ENCODE measurements at regions not wholly inside any gene's neighbourhood (a gene's known extent, or its start where the extent isn't known, plus 50 kb on each side); places are given as distances from the start of the nearest gene placed in this dataset.

DNA sequence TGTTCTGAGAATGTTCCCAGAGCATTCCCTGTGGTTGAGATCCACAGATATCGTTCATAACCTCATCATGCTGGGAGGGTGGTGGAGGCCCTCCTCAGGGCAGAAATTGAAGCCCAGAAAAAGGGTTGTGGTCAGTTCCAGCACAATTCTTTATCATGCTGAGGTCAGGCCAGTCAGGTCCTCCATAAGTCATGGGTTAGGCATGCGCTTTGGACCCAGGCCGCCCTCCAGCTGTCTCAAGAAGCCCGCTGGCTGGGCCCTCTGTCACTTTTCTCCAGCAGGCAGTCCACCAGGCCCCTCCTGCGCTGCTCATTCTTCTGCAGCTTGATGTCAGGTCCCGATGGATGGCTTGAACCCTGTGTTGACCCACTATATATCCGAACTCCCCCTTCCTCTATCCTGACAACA, 151.1 kb upstream of the NT5C1B start:
- no peak overlapping the region for H3K4me3 ChIP-seq (replicated peaks; ENCODE audit: low read depth, low read length)
- TF ChIP-seq, protein P1, sequence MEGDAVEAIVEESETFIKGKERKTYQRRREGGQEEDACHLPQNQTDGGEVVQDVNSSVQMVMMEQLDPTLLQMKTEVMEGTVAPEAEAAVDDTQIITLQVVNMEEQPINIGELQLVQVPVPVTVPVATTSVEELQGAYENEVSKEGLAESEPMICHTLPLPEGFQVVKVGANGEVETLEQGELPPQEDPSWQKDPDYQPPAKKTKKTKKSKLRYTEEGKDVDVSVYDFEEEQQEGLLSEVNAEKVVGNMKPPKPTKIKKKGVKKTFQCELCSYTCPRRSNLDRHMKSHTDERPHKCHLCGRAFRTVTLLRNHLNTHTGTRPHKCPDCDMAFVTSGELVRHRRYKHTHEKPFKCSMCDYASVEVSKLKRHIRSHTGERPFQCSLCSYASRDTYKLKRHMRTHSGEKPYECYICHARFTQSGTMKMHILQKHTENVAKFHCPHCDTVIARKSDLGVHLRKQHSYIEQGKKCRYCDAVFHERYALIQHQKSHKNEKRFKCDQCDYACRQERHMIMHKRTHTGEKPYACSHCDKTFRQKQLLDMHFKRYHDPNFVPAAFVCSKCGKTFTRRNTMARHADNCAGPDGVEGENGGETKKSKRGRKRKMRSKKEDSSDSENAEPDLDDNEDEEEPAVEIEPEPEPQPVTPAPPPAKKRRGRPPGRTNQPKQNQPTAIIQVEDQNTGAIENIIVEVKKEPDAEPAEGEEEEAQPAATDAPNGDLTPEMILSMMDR (IDR thresholded peaks at IDR 0.05; ENCODE audit: low read length, missing control alignments): no peak
- peak; percentile 63 for DNase-seq (ENCODE audit: low read depth)

DNA sequence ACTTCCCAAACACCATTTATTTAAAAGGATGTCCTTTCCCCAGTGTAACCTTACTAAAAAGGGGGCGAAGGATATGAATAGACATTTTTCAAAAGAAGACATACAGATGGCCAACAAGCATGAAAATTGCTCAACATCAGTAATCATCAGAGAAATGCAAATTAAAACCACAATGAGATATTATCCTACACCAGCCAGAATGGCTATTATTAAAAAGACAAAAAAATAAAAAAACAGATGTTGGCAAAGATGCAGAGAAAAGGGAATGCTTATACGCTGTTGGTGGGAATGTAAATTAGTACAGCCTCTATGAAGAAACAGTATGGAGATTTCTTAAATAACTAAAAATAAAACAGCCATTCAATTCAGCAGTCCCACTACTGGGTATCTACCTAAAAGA, 142.3 kb upstream of the NT5C1B start:
- no peak overlapping the region for H3K4me3 ChIP-seq (replicated peaks; ENCODE audit: low read depth, low read length)
- no peak for DNase-seq (ENCODE audit: low read depth)
- TF ChIP-seq, protein P1 (IDR thresholded peaks at IDR 0.05; ENCODE audit: low read length, missing control alignments): no peak

DNA sequence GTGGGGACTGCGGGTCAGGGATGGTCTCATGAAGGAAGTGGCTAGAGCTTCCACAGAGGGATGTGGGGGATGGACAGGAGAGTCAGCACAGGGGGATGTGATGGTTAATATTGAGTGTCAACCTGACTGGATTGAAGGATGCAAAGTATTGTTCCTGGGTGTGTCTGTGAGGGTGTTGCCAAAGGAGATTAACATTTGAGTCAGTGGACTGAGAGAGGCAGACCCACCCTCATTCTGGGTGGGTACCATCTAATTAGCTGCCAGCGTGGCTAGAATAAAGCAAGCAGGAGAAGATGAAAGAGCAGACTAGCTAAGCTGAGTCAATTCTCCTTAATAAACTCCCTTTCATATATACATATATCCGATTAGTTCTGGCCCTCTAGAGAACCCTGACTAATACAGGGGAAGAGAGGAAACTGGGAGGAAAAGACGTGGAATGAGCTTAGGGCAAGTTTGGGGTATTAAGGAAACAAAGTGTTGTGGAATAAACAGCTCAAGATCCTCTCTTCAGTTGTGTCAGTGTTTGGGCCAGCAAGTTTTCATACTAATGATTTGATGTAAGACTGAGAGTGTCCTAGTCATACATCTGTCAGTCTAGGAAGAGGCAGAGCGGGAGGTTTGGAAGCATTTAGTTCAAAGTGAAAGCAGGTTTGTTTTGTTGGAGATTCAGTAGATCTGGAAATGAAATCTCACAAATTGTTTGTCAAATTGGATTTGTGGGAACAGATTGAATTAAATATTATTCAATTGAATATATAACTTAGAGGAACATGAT, 135.2 kb upstream of the NT5C1B start:
- TF ChIP-seq, protein P1 (IDR thresholded peaks at IDR 0.05; ENCODE audit: low read length, missing control alignments): no peak
- no peak overlapping the region for H3K4me3 ChIP-seq (replicated peaks; ENCODE audit: low read depth, low read length)
- no peak for DNase-seq (ENCODE audit: low read depth)

DNA sequence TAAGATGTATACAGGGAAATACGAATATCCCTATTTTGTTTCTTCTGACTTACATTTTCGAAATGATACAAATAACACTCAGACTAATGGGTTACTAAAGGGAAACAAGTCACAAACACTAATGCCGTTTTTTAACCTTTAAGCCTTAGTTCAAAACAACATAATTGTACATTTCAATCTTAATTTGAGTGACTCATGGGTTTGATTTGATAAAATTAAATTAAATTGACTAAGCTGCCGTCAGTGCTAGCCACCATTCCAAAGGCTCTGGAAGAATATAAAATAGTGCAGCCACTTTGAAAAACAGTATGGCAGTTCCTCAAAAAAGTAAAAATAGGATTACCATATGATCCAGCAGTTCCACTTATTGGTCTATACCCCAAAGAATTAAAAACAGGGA, 133.8 kb upstream of the NT5C1B start:
- TF ChIP-seq, protein P1 (IDR thresholded peaks at IDR 0.05; ENCODE audit: low read length, missing control alignments): no peak
- H3K4me3 ChIP-seq (replicated peaks; ENCODE audit: low read depth, low read length): no peak overlapping the region
- no peak for DNase-seq (ENCODE audit: low read depth)

DNA sequence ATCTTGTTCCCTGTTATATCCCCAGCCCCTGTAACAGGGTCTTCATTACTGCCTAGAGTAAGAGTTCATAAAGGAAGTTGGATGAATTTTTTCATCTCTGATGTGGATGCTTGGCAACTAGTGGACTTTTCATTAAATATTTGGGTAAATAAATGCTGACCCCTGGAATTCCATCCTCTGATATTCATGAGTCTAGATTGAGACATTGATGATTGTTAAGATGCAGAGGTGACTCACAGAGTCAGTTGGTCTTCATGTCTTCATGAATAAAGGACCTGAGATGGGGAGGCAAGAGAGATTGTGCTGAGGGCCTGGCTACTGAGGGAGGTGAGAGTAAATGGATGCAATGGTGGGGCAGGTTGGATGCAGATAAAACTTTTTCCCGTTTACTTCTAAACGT, 132.7 kb upstream of the NT5C1B start:
- DNase-seq (ENCODE audit: low read depth): no peak
- H3K4me3 ChIP-seq (replicated peaks; ENCODE audit: low read depth, low read length): no peak overlapping the region
- TF ChIP-seq, protein P1 (IDR thresholded peaks at IDR 0.05; ENCODE audit: low read length, missing control alignments): no peak

DNA sequence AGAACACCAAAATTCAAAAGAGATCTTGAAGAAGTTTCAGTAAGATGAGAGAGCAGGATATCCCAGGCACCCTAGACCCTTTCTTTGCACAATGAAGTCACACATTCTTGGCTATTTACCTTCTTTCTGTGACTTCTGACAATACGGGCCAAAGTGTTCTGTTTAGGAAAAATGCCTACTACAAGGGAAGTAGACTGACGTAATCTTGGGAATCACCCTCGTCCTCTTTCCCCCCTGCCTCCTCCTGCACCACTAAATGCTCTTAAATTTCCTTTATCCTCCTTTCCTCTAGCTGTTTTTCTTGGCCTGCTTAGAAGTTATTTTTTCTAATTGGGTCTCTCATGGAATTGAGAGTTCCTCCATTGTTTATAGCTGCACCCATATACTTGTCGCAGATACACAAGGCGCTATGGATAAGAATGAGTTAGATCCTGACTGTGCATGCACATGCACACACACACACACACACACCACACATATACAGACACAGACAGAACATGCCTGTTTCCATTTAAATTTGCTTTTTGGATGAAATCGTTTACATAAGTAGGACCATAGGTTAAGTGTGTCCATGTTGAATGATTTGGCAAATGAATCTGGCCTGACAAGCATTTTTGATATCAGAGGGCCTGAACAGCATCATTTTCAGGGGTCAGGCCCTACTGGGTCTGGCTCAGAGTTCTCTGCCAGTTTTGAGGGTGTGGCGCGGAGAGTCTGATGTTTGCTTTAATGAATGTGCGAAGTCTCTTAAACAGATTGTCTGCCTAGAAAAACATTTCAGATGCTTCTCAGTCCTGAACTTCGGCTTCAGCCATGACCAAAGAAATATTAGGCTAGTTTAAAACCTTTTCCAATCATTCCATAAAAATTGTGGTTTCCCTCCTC, 131.9 kb upstream of the NT5C1B start:
- H3K4me3 ChIP-seq (replicated peaks; ENCODE audit: low read depth, low read length): no peak overlapping the region
- TF ChIP-seq, protein P1 (IDR thresholded peaks at IDR 0.05; ENCODE audit: low read length, missing control alignments): no peak
- peak; percentile 85 for DNase-seq (ENCODE audit: low read depth)

All from fibroblast of pulmonary artery (primary cell).